HG03108 (cell line): ENCODE measurements at regions not wholly inside any gene's neighbourhood (a gene's known extent, or its start where the extent isn't known, plus 50 kb on each side); places are given as distances from the start of the nearest gene placed in this dataset.

Experiments
- ATAC-seq: cut with Tn5 transposase; IDR thresholded peaks from one replicate; pipeline ENCODE4 v1.9.1; 2021; ENCODE audit warnings: moderate library complexity; ENCODE audit not compliant: unreplicated experiment

- ATAC-seq, result no peak
Measured at GRCh38 chr10:118501637-118502440, 93.6 kb downstream of the PRLHR start.

GRCh38 chr10:118501171-118501570 is 94.3 kb downstream of the PRLHR start:
- no peak for ATAC-seq

GRCh38 chr10:118500477-118501104 is 94.9 kb downstream of the PRLHR start:
- no peak for ATAC-seq

- ATAC-seq, result no peak
Measured at GRCh38 chr10:118499186-118499585, 96.3 kb downstream of the PRLHR start.

- no peak for ATAC-seq
Measured at GRCh38 chr10:118498623-118499022, 96.8 kb downstream of the PRLHR start.

GRCh38 chr10:118497227-118497626 is 98.2 kb downstream of the PRLHR start:
- ATAC-seq, result no peak

- ATAC-seq, result no peak
Measured at GRCh38 chr10:118496525-118496924, 98.9 kb downstream of the PRLHR start.

GRCh38 chr10:118495499-118495898 is 99.9 kb downstream of the PRLHR start:
- no peak for ATAC-seq

- ATAC-seq, result no peak
Measured at GRCh38 chr10:118491055-118491454, 104.4 kb downstream of the PRLHR start.

- no peak for ATAC-seq
Measured at GRCh38 chr10:118488710-118489497, 106.5 kb downstream of the PRLHR start.

GRCh38 chr10:118485641-118486040 is 109.8 kb downstream of the PRLHR start:
- no peak for ATAC-seq

GRCh38 chr10:118484152-118484871 is 111.1 kb downstream of the PRLHR start:
- ATAC-seq, result no peak

- no peak for ATAC-seq
Measured at GRCh38 chr10:118483496-118483895, 112.0 kb downstream of the PRLHR start.

- ATAC-seq, result no peak
Measured at GRCh38 chr10:118482393-118483331, 112.8 kb downstream of the PRLHR start.

- ATAC-seq, result no peak
Measured at GRCh38 chr10:118481871-118482270, 113.6 kb downstream of the PRLHR start.

- no peak for ATAC-seq
Measured at GRCh38 chr10:118475214-118475613, 120.2 kb downstream of the PRLHR start.

GRCh38 chr10:118474111-118474510 is 121.3 kb downstream of the PRLHR start:
- ATAC-seq, result no peak

- no peak for ATAC-seq
Measured at GRCh38 chr10:118473305-118473960, 122.0 kb downstream of the PRLHR start.
